NAMALWA (cell line): ENCODE measurements at regions not wholly inside any gene's neighbourhood (a gene's known extent, or its start where the extent isn't known, plus 50 kb on each side); places are given as distances from the start of the nearest gene placed in this dataset.
"Not testable (repeated sequence)": the region's sequence is repeated elsewhere in the genome, so short reads cannot be mapped to it uniquely, and the experiment has no call there.

Source experiments
- DNase-seq: peaks from one replicate; pipeline ENCODE4 v3.0.0-alpha.2; 2015; ENCODE audit warnings: low spot score

GRCh38 chr1:91605566-91605965, 104.9 kb downstream of the CDC7 start:
- no peak for DNase-seq

DNA sequence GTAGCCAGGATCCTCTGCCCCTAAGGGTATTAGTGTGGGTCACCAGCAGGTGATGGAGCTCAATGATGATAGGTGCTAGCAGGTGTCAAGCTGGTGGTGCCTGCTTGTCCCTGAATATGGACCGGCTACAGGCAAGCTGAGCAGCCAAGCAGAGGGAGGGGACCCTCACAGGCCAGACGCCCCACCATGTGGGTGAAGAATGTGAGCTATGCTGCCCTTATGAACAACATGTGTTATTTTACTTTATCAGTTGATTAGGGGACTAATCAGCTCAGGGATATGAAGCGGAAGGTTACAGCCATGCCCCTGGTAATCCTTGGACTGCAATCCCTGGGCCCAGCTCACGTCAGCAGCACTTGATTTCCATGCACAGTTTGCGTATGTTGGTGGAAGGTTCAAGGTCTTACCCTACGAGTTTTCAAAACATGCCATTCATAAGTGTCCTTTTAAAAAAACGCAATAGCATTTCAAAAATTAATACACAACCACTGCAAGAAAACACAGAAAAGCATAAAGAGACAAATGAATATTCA, 106.0 kb downstream of the CDC7 start:
- no peak for DNase-seq

DNA sequence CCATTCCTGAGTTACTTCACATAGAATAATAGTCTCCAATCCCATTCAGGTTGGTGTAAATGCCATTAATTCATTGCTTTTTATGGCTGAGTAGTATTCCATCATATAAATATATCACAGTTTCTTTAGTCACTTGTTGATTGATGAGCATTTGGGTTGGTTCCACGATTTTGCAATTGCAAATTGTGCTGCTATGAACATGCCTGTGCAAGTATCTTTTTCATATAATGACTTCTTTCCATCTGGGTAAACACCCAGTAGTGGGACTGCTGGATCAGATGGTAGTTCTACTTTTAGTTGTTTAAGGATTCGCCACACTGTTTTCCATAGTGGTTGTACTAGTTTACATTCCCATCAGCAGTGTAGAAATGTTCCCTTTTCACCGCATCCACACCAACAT, 107.0 kb downstream of the CDC7 start:
- not testable (repeated sequence) for DNase-seq

GRCh38 chr1:91608876-91609275, 108.2 kb downstream of the CDC7 start:
- no peak for DNase-seq

- DNase-seq: no peak
These were observed 108.9 kb downstream of the CDC7 start for GRCh38 chr1:91609551-91609950.

GRCh38 chr1:91610102-91610501, 109.5 kb downstream of the CDC7 start:
- no peak for DNase-seq

- no peak for DNase-seq
These were observed 110.1 kb downstream of the CDC7 start for GRCh38 chr1:91610789-91611188.

GRCh38 chr1:91611483-91611917, 110.8 kb downstream of the CDC7 start:
- DNase-seq: no peak

GRCh38 chr1:91613595-91613994, 112.9 kb downstream of the CDC7 start:
- no peak for DNase-seq

- no peak for DNase-seq
These were observed 116.1 kb downstream of the CDC7 start for GRCh38 chr1:91616712-91617111.

DNA sequence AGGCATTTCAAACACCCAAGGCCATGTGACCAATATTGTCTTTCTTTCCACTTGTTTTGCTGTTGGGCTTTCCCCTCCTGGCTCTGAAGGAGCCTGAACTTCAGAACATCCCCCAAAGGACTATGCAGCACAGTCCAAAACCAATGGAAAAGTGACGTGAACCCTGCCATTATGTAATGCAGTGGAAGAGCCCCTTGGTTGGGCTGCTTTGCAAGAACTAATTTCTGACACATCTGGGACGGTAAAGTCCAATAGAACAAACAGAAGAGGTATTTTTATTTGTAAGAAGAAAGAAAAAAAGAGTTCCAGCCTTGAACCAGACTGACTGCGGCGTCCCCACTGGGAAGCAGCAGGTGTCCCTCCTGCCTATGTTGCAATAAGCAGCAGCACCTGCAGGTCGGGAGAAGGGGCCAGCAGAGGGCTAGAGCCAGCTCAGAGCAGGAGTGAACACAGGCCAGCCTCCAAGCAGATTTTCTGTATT, 116.7 kb downstream of the CDC7 start:
- peak; percentile 9 for DNase-seq

DNA sequence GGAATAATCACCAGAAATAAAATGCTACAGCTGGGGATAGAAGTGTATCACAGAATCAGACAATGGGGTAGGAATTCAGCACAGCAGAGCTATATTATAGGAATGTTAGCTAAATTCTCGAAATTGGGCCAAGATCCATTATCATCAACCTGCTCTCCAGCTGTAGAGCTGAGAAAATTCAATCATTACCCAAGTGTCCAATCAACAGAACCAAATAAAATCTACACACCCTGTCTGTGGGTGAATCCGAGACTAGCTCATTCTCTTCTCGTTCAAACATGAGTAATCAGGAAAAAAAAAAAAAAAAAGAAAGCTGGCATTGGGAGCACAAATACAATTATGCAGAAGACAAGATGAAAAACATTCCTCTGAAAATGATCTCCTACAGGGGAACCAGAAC, 119.2 kb downstream of the CDC7 start:
- no peak for DNase-seq

- peak; percentile 5 for DNase-seq
These were observed 120.7 kb downstream of the CDC7 start for GRCh38 chr1:91621360-91621759.

DNA sequence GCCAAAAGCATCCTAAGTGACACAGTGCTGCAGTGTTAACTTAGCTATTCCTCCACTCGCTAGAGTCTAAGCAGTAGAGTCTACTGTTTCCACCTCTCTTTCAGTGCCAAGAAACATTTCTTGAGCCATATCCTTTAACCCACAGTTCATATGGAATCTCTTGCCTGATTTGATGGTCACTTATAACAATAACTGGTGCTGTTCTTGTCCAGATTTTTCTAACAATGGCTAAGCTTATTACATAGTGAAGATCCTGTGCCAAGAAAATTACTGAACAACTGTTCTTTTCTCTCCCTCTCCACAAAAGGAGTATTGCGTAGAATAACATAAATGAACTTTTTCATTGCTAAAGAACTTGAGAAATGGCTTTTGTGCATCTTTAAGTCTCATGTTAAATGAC, 121.3 kb downstream of the CDC7 start:
- no peak for DNase-seq

- no peak for DNase-seq
These were observed 122.0 kb downstream of the CDC7 start for GRCh38 chr1:91622616-91623015.

GRCh38 chr1:91623020-91623419, 122.4 kb downstream of the CDC7 start:
- DNase-seq: no peak

DNA sequence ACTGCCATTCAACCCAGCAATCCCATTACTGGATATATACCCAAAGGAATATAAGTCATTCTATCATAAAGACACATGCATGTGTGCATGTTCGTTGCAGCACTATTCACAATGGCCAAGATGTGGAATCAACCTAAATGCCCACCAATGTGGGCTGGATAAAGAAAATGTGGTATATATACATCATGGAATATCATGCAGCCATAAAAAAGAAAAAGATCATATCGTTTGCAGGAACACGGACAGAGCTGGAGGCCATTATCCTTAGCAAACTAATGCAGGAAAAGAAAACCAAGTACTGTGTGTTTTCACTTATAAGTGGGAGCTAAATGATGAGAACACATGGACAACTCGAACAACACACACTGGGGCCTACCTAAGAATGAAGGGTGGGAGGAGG, 123.7 kb downstream of the CDC7 start:
- DNase-seq: no peak
